Skeletal muscle tissue (tissue), 3 donors: ENCODE measurements at regions not wholly inside any gene's neighbourhood (a gene's known extent, or its start where the extent isn't known, plus 50 kb on each side); places are given as distances from the start of the nearest gene placed in this dataset.
"Not testable (repeated sequence)": the region's sequence is repeated elsewhere in the genome, so short reads cannot be mapped to it uniquely, and the experiment has no call there.

Source experiments
- H3K27ac ChIP-seq: one replicate; pipeline ENCODE4 v1.7.0; 2013; ENCODE audit warnings: mild to moderate bottlenecking, low read depth, low read length, inconsistent platforms
- H3K27me3 ChIP-seq, 3 donors: one replicate each; pipeline ENCODE4 v1.7.0; 2013; ENCODE audit warnings: low read length in 3 of 3; ENCODE audit not compliant: control insufficient read depth in 3 of 3, insufficient read depth in 3 of 3
- H3K36me3 ChIP-seq, 3 donors: one replicate each; pipeline ENCODE4 v1.7.0; 2013; ENCODE audit warnings: low read length in 3 of 3; ENCODE audit not compliant: control insufficient read depth in 3 of 3, insufficient read depth in 3 of 3
- H3K4me1 ChIP-seq, 3 donors: one replicate each; pipeline ENCODE4 v1.7.0; 2013; ENCODE audit warnings: low read length in 3 of 3, mild to moderate bottlenecking in 3 of 3; ENCODE audit not compliant: control insufficient read depth in 3 of 3, insufficient read depth in 3 of 3
- H3K4me3 ChIP-seq, 3 donors: one replicate each; pipeline ENCODE4 v1.7.0; 2013; ENCODE audit warnings: low read length in 3 of 3
- H3K9ac ChIP-seq, 3 donors: one replicate each; pipeline ENCODE4 v1.7.0; 2013; ENCODE audit warnings: low read length in 3 of 3, mild to moderate bottlenecking in 3 of 3, moderate library complexity in 2 of 3, low read depth in 1 of 3
- H3K9me3 ChIP-seq, 3 donors: one replicate each; pipeline ENCODE4 v1.7.0; 2013; ENCODE audit warnings: low read length in 3 of 3; ENCODE audit not compliant: control insufficient read depth in 3 of 3
- donor health status: Osteomylitis.

DNA sequence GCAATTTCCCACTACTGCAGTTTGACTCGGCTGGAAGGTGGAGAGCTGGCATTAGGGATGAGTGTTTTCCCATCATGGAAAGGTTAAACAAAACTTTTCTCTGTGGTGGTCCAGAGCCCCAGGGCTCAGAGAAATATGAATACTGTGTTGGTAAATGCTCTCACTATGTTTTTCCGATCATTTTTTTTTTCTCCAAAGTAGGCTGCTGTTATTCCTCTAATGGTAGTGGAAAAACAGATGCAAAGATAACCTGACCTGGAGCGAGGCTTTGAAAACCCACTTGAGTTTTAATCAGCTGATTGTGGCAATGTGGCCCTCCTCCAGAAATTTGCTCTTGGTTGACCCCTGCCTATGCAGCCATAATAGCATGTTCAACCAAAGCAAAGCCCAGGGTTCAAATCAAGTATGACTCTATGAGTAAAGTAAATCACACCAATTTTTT lies 320.8 kb upstream of the CTNNB1 start:
- Histone ChIP-seq H3K4me1 (peaks cover 6 to 12% (median 8%) of the 10 kb centered on the region in 3 donors), H3K27me3 (no peaks in the 10 kb centered on the region), H3K36me3 (no peaks in the 10 kb centered on the region), H3K4me3 (no peak overlapping the region), H3K9ac (peak overlapping the region in 1 of 3 donors; percentile 53), H3K27ac (peak overlapping the region; percentile 79), H3K9me3 (no peaks in the 10 kb centered on the region)

DNA sequence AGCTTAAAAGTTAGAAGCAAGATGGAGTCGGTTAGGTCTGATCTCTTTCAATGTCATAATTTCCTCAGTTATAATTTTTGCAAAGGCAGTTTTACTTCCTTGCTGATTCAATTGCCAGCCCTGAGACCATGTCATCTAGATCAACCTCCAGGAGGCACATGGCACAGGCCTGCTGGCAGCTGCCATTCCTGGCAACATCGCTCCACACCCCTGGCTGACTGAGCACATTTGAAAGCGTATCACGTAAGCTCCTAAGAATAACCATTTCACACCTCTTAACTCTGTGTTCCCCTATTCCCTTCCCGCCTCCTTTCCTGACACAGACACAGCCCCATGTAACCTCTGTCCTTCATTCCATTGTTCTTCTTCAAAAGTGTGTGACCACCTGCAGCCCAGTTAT lies 313.9 kb upstream of the CTNNB1 start:
- Histone ChIP-seq H3K27me3 (no peaks in the 10 kb centered on the region), H3K9ac (no peak overlapping the region), H3K4me1 (peaks cover 0 to 3% (median 0%) of the 10 kb centered on the region in 3 donors), H3K9me3 (no peaks in the 10 kb centered on the region), H3K4me3 (no peak overlapping the region), H3K36me3 (no peaks in the 10 kb centered on the region), H3K27ac (no peak overlapping the region)

DNA sequence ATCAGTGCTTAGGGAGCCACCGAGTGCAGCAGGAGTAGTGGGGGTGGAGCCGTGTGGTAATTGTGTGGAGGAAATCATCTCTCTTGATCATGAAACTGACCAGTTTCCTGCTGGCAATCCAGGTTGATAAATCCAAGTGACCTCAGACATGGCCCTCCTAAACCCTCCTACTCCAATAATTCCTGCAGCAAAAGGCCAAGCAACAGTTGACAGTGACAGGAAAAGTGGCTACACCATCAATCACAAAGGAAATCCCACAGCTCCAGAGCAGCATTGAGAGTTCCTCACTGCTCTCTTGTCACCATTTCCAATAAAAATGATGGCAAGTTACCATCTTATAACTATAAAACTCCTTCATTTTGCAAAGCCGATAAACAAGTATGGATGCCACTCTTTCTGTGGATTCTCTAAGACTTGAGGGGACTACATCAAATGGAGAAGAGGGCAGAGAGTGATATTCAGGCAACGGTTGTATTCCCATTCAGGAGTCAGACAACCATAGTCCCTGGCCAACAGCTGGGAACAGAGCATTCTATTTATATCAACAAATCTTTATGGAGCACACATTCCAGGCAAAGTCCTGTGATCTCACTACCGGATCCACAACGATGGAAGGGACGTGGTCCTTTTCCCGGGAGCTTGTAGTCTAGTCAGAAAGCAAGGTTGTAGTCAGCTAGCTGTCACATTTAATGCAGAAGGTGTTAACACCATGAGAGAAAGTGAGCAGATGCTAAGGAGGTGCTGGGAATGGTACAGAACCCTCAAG lies 312.5 kb upstream of the CTNNB1 start:
- peaks cover 0 to 3% (median 0%) of the 10 kb centered on the region in 3 donors for H3K4me1 ChIP-seq
- no peaks in the 10 kb centered on the region for H3K36me3 ChIP-seq
- no peak overlapping the region for H3K9ac ChIP-seq
- no peak overlapping the region for H3K4me3 ChIP-seq
- no peaks in the 10 kb centered on the region for H3K9me3 ChIP-seq
- no peak overlapping the region for H3K27ac ChIP-seq
- no peaks in the 10 kb centered on the region for H3K27me3 ChIP-seq

DNA sequence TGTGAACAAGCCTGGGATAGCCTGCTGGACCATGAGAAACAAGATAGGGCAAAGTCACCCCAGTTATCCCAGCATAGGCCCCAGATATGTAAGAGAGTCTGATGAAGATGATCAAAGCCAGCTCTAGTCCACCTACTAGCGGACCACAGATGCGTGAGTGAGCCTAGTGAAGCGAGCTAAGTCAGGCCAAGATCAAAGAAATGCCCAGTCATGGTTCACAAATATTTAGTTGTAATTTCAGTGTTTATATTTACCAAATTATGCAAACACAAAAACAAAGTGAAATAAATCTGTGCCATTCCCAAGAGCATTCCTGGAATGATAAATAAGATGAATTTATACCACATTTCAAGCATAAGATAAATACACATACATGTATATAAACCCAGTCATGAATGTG lies 308.1 kb upstream of the CTNNB1 start:
- Histone ChIP-seq H3K4me1 (peaks cover 0 to 3% (median 0%) of the 10 kb centered on the region in 3 donors), H3K27me3 (no peaks in the 10 kb centered on the region), H3K27ac (no peak overlapping the region), H3K4me3 (no peak overlapping the region), H3K9me3 (no peaks in the 10 kb centered on the region), H3K9ac (no peak overlapping the region), H3K36me3 (no peaks in the 10 kb centered on the region)

DNA sequence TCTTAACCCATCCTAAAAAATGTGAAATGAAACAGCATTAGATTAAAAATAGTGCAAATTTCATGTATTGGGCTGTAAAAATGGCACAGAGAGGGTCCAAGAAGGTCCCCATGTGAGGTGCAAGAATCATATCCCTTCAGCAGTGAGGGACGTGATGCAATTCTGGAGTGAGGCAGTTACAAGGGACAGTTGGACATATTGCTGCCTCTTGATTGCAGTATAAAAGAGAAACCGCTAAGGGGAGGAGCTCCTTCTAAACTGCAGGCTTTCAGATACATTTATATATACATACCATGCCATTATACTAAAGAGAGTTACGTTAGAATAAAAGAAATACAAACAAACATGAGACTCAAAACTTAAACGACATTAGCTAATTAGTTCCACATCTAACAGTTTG lies 304.2 kb upstream of the CTNNB1 start:
- no peaks in the 10 kb centered on the region for H3K36me3 ChIP-seq
- H3K4me1 ChIP-seq: no peaks in the 10 kb centered on the region
- no peak overlapping the region for H3K9ac ChIP-seq
- no peak overlapping the region for H3K27ac ChIP-seq
- H3K4me3 ChIP-seq: no peak overlapping the region
- H3K9me3 ChIP-seq: no peaks in the 10 kb centered on the region
- H3K27me3 ChIP-seq: no peaks in the 10 kb centered on the region

DNA sequence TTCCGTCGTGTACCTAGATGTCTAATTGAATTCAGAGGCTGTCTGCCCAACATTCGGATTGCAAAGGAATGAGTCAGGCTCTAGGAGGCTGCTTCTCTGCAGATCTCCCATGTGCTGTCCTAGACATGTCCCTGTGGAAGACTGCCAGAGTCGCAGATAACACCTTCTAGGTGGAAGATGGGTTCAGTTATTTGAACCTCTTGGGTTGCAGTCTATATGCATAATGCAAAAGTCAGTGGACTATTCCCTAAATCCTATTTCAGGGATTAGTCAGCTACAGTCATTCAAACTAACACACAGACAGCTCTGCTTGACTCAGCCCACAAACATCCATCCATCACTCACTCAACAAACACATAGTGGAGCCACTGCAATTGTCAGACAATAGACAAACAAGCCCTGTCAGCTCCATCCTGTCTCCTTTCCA lies 300.0 kb upstream of the CTNNB1 start:
- Histone ChIP-seq H3K27ac (no peak overlapping the region), H3K9me3 (no peaks in the 10 kb centered on the region), H3K4me1 (no peaks in the 10 kb centered on the region), H3K4me3 (no peak overlapping the region), H3K27me3 (no peaks in the 10 kb centered on the region), H3K9ac (no peak overlapping the region), H3K36me3 (no peaks in the 10 kb centered on the region)

DNA sequence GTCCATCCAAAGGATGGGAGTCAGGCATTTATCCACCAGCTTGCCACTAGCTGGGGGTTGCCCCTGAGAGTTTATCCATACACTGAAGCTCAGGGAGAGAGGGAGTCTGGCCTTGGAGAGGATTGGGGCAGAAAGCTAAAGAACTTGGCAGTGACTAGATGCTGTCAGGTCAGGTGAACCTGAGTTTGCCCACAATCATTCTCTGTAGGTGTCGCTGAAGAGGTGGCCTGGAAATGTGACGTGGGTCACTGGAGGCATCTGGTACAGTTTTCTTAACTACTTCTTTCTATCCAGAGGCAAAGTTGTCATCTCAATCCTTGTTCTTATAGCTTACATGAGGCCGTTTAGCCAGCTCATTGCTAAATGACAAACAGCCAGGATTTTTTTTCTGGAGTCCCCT lies 298.0 kb upstream of the CTNNB1 start:
- Histone ChIP-seq H3K27ac (no peak overlapping the region), H3K4me3 (no peak overlapping the region), H3K9me3 (no peaks in the 10 kb centered on the region), H3K36me3 (no peaks in the 10 kb centered on the region), H3K9ac (no peak overlapping the region), H3K4me1 (no peaks in the 10 kb centered on the region), H3K27me3 (no peaks in the 10 kb centered on the region)

DNA sequence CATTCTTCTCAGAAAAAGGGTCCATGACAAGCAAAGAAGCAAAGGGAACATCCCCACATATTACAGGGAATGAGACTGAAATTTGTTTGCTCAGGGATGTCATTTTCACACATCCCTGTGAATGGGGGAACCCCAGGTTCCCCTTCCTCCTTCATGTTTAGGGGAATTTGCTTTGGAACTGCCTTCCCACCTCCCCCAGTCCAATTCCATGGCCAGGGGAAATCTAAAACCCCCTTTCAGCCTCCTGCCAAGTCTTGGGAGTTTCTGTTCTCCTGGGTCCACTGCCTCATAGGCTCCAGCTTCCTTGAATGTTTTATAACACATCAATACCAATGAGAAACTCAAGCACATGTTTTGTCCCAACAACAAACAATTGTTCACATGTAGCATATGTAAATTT lies 297.5 kb upstream of the CTNNB1 start:
- H3K4me1 ChIP-seq: no peaks in the 10 kb centered on the region
- H3K4me3 ChIP-seq: no peak overlapping the region
- no peaks in the 10 kb centered on the region for H3K36me3 ChIP-seq
- H3K27ac ChIP-seq: no peak overlapping the region
- H3K9me3 ChIP-seq: no peaks in the 10 kb centered on the region
- no peaks in the 10 kb centered on the region for H3K27me3 ChIP-seq
- no peak overlapping the region for H3K9ac ChIP-seq

DNA sequence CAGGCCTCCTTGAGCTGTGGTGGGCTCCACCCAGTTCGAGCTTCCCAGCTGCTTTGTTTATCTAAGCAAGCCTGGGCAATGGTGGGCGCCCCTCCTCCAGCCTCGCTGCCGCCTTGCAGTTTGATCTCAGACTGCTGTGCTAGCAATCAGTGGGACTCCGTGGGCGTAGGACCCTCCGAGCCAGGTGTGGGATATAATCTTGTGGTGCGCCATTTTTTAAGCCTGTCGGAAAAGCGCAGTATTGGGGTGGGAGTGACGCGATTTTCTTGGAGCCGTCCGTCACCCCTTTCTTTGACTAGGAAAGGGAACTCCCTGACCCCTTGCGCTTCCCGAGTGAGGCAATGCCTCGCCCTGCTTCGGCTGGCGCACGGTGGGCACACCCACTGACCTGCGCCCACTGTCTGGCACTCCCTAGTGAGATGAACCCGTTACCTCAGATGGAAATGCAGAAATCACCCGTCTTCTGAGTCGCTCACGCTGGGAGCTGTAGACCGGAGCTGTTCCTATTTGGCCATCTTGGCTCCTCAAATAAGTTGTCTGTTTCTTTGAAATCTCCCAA lies 291.3 kb upstream of the CTNNB1 start:
- not testable (repeated sequence) for H3K9me3 ChIP-seq, H3K27me3 ChIP-seq, H3K9ac ChIP-seq, H3K4me3 ChIP-seq, H3K4me1 ChIP-seq, H3K36me3 ChIP-seq, H3K27ac ChIP-seq

DNA sequence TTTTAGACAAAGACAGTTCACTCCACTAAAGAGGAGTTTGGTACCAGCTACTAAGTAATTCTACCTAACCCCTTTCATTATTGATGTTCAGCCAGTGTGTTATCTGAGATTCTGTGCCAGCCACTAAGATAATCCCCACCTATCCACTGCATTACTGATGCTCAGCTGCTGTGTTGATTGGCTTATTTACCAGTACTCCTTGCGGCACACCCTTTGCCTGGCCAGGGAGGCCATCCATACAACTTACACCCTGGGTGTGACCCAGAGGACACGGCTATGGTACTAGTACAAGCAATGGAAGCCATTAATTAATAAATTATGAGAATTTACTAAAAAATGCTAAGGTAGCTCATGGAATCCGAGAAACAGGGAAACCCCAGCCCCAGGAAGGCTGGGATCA lies 290.7 kb upstream of the CTNNB1 start:
- Histone ChIP-seq H3K4me3 (no peak overlapping the region), H3K27me3 (no peaks in the 10 kb centered on the region), H3K9ac (no peak overlapping the region), H3K36me3 (no peaks in the 10 kb centered on the region), H3K27ac (no peak overlapping the region), H3K4me1 (no peaks in the 10 kb centered on the region), H3K9me3 (no peaks in the 10 kb centered on the region)
